ENCODE measurements at regions not wholly inside any gene's neighbourhood (a gene's known extent, or its start where the extent isn't known, plus 50 kb on each side); places are given as distances from the start of the nearest gene placed in this dataset.
"Not testable (repeated sequence)": the region's sequence is repeated elsewhere in the genome, so short reads cannot be mapped to it uniquely, and the experiment has no call there.

DNA sequence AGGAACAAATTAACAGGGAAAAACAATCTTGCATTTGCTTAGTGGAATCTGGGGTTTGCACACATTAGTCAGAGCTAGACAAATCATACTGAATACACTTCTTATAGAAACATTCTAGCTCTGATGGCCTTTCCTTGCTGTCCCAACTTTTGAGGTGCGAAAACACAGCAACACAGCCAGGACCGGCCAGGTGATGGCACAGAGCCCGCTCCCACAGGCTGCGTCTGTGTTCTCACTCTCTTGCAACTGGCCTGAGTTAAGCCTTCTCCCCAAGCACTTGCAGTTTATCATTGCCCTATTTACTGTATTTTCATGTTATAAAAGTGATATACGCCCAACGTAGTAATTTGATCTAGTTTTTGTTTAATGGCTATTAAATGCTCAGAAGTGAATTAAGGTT is 292.0 kb upstream of the TEKT4 start:
- not testable (repeated sequence) for TF ChIP-seq EP300 (IDR thresholded peaks at IDR 0.05)
- TF ChIP-seq, protein P1, sequence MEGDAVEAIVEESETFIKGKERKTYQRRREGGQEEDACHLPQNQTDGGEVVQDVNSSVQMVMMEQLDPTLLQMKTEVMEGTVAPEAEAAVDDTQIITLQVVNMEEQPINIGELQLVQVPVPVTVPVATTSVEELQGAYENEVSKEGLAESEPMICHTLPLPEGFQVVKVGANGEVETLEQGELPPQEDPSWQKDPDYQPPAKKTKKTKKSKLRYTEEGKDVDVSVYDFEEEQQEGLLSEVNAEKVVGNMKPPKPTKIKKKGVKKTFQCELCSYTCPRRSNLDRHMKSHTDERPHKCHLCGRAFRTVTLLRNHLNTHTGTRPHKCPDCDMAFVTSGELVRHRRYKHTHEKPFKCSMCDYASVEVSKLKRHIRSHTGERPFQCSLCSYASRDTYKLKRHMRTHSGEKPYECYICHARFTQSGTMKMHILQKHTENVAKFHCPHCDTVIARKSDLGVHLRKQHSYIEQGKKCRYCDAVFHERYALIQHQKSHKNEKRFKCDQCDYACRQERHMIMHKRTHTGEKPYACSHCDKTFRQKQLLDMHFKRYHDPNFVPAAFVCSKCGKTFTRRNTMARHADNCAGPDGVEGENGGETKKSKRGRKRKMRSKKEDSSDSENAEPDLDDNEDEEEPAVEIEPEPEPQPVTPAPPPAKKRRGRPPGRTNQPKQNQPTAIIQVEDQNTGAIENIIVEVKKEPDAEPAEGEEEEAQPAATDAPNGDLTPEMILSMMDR (IDR thresholded peaks at IDR 0.05), result not testable (repeated sequence)

All from gastroesophageal sphincter (tissue), 3 donors.